ENCODE measurements at regions not wholly inside any gene's neighbourhood (a gene's known extent, or its start where the extent isn't known, plus 50 kb on each side); places are given as distances from the start of the nearest gene placed in this dataset.

DNA sequence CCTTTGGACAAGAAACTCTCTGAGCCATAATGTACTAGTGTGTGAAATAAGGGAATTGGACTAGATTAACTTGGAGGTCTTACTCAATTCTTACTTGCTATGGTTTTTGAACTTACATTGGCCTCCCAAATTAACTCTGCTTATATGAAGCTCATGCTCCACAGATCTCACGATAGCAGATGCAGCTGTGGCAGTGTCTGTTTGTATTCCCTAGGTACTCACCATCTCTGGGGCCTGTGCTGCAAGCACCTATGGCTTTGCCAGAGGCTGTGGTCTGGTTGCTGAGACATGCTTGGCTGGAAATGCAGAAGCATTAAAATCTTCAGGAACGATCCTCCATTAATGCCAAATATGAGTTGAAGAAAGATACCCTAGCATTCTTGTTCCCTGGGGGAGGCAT is 112.8 kb downstream of the MSL3 start:
- ChIA-PET CTCF (no interaction called here), POLR2A (ENCODE audit: unreplicated experiment) (no interaction called here)
- intact Hi-C loops (cut with micrococcal nuclease) (no loop called here), dilution Hi-C loops (cut with HindIII; ENCODE audit: low sequenced_read_pairs, unreplicated experiment) (no loop called here), in situ Hi-C loops (cut with MboI; ENCODE audit: low sequenced_read_pairs) (no loop called here)
- no peak overlapping the region for H4K8ac ChIP-seq (ENCODE audit: low read depth in 2 of 2, low read length in 2 of 2)
- H3K4me3 ChIP-seq (ENCODE audit: insufficient read depth, low read depth, low read length), result no peak overlapping the region
- H3K27me3 ChIP-seq (ENCODE audit: control insufficient read depth, insufficient read depth, low read length), result no peaks in the 10 kb centered on the region
- H3K23ac ChIP-seq (ENCODE audit: low read depth, low read length), result no peak overlapping the region
- H3K9me3 ChIP-seq (ENCODE audit: control insufficient read depth, insufficient read depth, low read length), result 0 out of 2 replicates have a peak, but pooled peaks cover 1% of the 10 kb centered on the region
- no peak overlapping the region for H3K9ac ChIP-seq (ENCODE audit: low read depth, low read length)
- H2BK20ac ChIP-seq (ENCODE audit: low read depth, low read length), result no peak overlapping the region
- no peaks in the 10 kb centered on the region for H3K79me1 ChIP-seq (ENCODE audit: low read depth in 1 of 2, low read length in 2 of 2)
- H3K4me2 ChIP-seq (ENCODE audit: low read depth, low read length), result no peak overlapping the region
- H2BK120ac ChIP-seq (ENCODE audit: low read depth, low read length), result no peak overlapping the region
- no peak overlapping the region for H2BK5ac ChIP-seq (ENCODE audit: low read depth, low read length, poor library complexity, severe bottlenecking)
- H2AK9ac ChIP-seq (replicated peaks; ENCODE audit: low read depth, low read length, poor library complexity), result no peak overlapping the region
- no peak overlapping the region for H2BK15ac ChIP-seq (ENCODE audit: low read depth, low read length)
- H3K27ac ChIP-seq (ENCODE audit: insufficient read depth, low read length), result no peak overlapping the region
- no peak for ATAC-seq (ENCODE audit: low read depth)
- no CpG with 5 or more reads among the region's 2 CpGs for WGBS, 2 experiments (ENCODE audit: extremely low coverage in 2 of 2, insufficient read length in 1 of 2)
- no peaks in the 10 kb centered on the region for H3K9me1 ChIP-seq (ENCODE audit: insufficient read depth, low read length)
- no peak for TF ChIP-seq MAFK (IDR thresholded peaks at IDR 0.05; ENCODE audit: low read depth, low read length)
- H2AK5ac ChIP-seq (ENCODE audit: low read depth, low read length), result no peak overlapping the region
- no peak for DNase-seq
- no peak overlapping the region for H2AFZ ChIP-seq (replicated peaks; ENCODE audit: low read length, poor library complexity)
- H4K20me1 ChIP-seq (ENCODE audit: insufficient read depth, low read length), result no peaks in the 10 kb centered on the region
- no peak overlapping the region for H3K14ac ChIP-seq (replicated peaks; ENCODE audit: low read depth, low read length)
- H4K91ac ChIP-seq (ENCODE audit: insufficient read depth, low read depth, low read length), result no peak overlapping the region
- H3K4ac ChIP-seq (ENCODE audit: low read depth, low read length), result no peak overlapping the region
- BruUV-seq (replicated peaks), result no TSS peak
- no peak overlapping the region for H3K56ac ChIP-seq (ENCODE audit: extremely low read depth, insufficient read depth, low read length)
- H3K4me1 ChIP-seq (ENCODE audit: control insufficient read depth, insufficient read depth, low read length), result no peaks in the 10 kb centered on the region
- H3K18ac ChIP-seq (ENCODE audit: low read depth, low read length), result no peak overlapping the region
- no peak overlapping the region for H4K5ac ChIP-seq (ENCODE audit: low read depth, low read length)
- H3K36me3 ChIP-seq (ENCODE audit: control insufficient read depth, insufficient read depth, low read length), result no peaks in the 10 kb centered on the region

Data from IMR-90 (cell line).